ENCODE measurements at regions not wholly inside any gene's neighbourhood (a gene's known extent, or its start where the extent isn't known, plus 50 kb on each side); places are given as distances from the start of the nearest gene placed in this dataset.
"Not testable (repeated sequence)": the region's sequence is repeated elsewhere in the genome, so short reads cannot be mapped to it uniquely, and the experiment has no call there.

DNA sequence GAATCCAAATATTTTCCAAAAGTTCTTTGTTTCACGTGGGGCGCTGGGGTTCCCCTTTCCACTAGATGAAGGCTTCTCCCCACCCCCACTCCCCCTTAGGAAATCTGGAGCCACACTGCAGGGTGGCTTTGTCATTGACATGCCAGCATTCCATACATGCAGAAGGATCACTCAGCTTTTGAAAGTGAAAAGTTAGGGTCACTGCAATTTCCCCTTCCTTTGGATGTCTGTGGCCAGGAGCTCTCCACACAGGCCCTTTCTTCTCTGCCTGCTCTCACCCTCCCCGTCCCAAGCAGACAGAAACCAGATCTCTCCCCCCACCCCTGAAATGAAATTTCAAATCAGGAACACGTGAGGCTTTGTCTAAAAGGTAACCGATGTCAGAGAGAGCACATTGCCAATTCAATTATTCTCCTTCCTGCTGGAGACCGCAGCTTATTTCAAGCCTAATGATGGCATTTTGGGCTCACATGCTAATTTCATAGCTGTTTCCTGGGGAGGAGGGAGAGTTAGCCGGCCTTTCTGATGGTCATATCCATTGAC lies 153.9 kb upstream of the RFLNA start:
- H3K27me3 Mint-ChIP-seq (ENCODE audit: insufficient read depth, unreplicated experiment): peaks cover 36% of the 10 kb centered on the region
- CTCF ChIA-PET: interaction anchor here (0.7 kb wide), 2 partner anchors 157 to 328 kb away, joined by 3 read pairs; no protein-coding TSS in a partner anchor
- no peak for DNase-seq (ENCODE audit: unreplicated experiment)
- peaks cover 23% of the 10 kb centered on the region for H3K9me3 Mint-ChIP-seq (ENCODE audit: unreplicated experiment)
- no peaks in the 10 kb centered on the region for H3K36me3 Mint-ChIP-seq (ENCODE audit: insufficient read depth, unreplicated experiment)
- TF ChIP-seq, protein P1, sequence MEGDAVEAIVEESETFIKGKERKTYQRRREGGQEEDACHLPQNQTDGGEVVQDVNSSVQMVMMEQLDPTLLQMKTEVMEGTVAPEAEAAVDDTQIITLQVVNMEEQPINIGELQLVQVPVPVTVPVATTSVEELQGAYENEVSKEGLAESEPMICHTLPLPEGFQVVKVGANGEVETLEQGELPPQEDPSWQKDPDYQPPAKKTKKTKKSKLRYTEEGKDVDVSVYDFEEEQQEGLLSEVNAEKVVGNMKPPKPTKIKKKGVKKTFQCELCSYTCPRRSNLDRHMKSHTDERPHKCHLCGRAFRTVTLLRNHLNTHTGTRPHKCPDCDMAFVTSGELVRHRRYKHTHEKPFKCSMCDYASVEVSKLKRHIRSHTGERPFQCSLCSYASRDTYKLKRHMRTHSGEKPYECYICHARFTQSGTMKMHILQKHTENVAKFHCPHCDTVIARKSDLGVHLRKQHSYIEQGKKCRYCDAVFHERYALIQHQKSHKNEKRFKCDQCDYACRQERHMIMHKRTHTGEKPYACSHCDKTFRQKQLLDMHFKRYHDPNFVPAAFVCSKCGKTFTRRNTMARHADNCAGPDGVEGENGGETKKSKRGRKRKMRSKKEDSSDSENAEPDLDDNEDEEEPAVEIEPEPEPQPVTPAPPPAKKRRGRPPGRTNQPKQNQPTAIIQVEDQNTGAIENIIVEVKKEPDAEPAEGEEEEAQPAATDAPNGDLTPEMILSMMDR (IDR thresholded peaks at IDR 0.05; ENCODE audit: unreplicated experiment): no peak
- BruUV-seq (replicated peaks): no TSS peak
- no peaks in the 10 kb centered on the region for H3K4me1 Mint-ChIP-seq (ENCODE audit: insufficient read depth, unreplicated experiment)
- no peak overlapping the region for H3K27ac Mint-ChIP-seq (ENCODE audit: low read depth, unreplicated experiment)
- H3K4me3 Mint-ChIP-seq (ENCODE audit: unreplicated experiment): no peak overlapping the region
- POLR2A ChIA-PET: no interaction called here
- intact Hi-C loops (cut with micrococcal nuclease): no loop called here

DNA sequence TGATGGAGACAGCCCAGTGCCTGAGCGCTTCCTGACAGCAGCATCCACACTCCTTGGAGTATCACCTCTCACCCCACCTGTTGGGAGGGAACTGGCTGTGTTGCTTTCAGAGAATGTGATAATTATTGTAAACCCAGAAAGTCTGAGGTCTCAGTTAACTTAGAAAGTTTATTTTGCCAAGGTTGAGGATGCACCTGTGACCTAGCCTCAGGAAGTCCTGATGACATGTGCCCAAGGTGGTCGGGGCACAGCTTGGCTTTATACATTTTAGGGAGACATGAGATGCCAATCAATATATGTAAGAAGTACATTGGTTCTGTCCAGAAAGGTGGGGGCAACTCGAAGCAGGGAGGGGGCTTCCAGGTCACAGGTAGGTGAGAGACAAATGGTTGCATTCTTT lies 153.3 kb upstream of the RFLNA start:
- H3K27ac Mint-ChIP-seq (ENCODE audit: low read depth, unreplicated experiment); H3K36me3 Mint-ChIP-seq (ENCODE audit: insufficient read depth, unreplicated experiment); H3K4me3 Mint-ChIP-seq (ENCODE audit: unreplicated experiment); H3K4me1 Mint-ChIP-seq (ENCODE audit: insufficient read depth, unreplicated experiment); DNase-seq (ENCODE audit: unreplicated experiment); POLR2A ChIA-PET; intact Hi-C loops (cut with micrococcal nuclease); BruUV-seq (replicated peaks): not testable (repeated sequence)
- peaks cover 22% of the 10 kb centered on the region for H3K9me3 Mint-ChIP-seq (ENCODE audit: unreplicated experiment)
- H3K27me3 Mint-ChIP-seq (ENCODE audit: insufficient read depth, unreplicated experiment): peaks cover 36% of the 10 kb centered on the region
- CTCF ChIA-PET: interaction anchor here (0.7 kb wide), 1 partner anchor 329 kb away, joined by 3 read pairs; no protein-coding TSS in a partner anchor

- Mint-ChIP-seq H3K4me1 (ENCODE audit: insufficient read depth, unreplicated experiment) (no peaks in the 10 kb centered on the region), H3K4me3 (ENCODE audit: unreplicated experiment) (no peak overlapping the region), H3K9me3 (ENCODE audit: unreplicated experiment) (peaks cover 17% of the 10 kb centered on the region), H3K36me3 (ENCODE audit: insufficient read depth, unreplicated experiment) (no peaks in the 10 kb centered on the region), H3K27me3 (ENCODE audit: insufficient read depth, unreplicated experiment) (peaks cover 36% of the 10 kb centered on the region), H3K27ac (ENCODE audit: low read depth, unreplicated experiment) (no peak overlapping the region)
- ChIA-PET POLR2A (no interaction called here), CTCF (no interaction called here)
- BruUV-seq (replicated peaks): no TSS peak
- DNase-seq (ENCODE audit: unreplicated experiment): no peak
- TF ChIP-seq, protein P1 (IDR thresholded peaks at IDR 0.05; ENCODE audit: unreplicated experiment): no peak
- intact Hi-C loops (cut with micrococcal nuclease): no loop called here
Measured at GRCh38 chr12:124142395-124143035, 152.4 kb upstream of the RFLNA start.

GRCh38 chr12:124143726-124144125 lies 151.2 kb upstream of the RFLNA start:
- Mint-ChIP-seq H3K4me3 (ENCODE audit: unreplicated experiment) (no peak overlapping the region), H3K27me3 (ENCODE audit: insufficient read depth, unreplicated experiment) (peaks cover 25% of the 10 kb centered on the region), H3K36me3 (ENCODE audit: insufficient read depth, unreplicated experiment) (no peaks in the 10 kb centered on the region), H3K4me1 (ENCODE audit: insufficient read depth, unreplicated experiment) (no peaks in the 10 kb centered on the region), H3K9me3 (ENCODE audit: unreplicated experiment) (peaks cover 8% of the 10 kb centered on the region), H3K27ac (ENCODE audit: low read depth, unreplicated experiment) (no peak overlapping the region)
- ChIA-PET POLR2A (interaction anchor here (0.5 kb wide), 1 partner anchor 18 kb away, joined by 3 read pairs; no protein-coding TSS in a partner anchor), CTCF (interaction anchor here (1.1 kb wide), 1 partner anchor 88 kb away, joined by 3 read pairs; no protein-coding TSS in a partner anchor)
- TF ChIP-seq, protein P1 (IDR thresholded peaks at IDR 0.05; ENCODE audit: unreplicated experiment): no peak
- no peak for DNase-seq (ENCODE audit: unreplicated experiment)
- intact Hi-C loops (cut with micrococcal nuclease): no loop called here
- no TSS peak for BruUV-seq (replicated peaks)

All from MCF 10A (cell line).